A673 (cell line): ENCODE measurements at regions not wholly inside any gene's neighbourhood (a gene's known extent, or its start where the extent isn't known, plus 50 kb on each side); places are given as distances from the start of the nearest gene placed in this dataset.
A peak's percentile ranks its signal among the peaks of the same experiment; 100 is the strongest.

Experiments
- BruUV-seq: library from RNA; stranded (reverse); fragments of 400-500 nt; replicated peaks from 2 replicates; lab custom pipeline; 2021; lab: Mats Ljungman, UMichigan
- CTCF ChIA-PET: fragments of 300-600 bp; sonication (Branson Sonifier 250); formaldehyde crosslinking; loops from one replicate; lab custom pipeline; 2022; ENCODE audit warnings: antibody characterized with exemption; lab: Charles Lee
- POLR2A ChIA-PET: fragments of 300-600 bp; sonication (Branson Sonifier 250); formaldehyde crosslinking; loops from one replicate; lab custom pipeline; 2022; ENCODE audit warnings: antibody characterized with exemption; ENCODE audit not compliant: low non-redundant PET; lab: Charles Lee
- DNase-seq: peaks from one replicate; pipeline ENCODE4 v3.0.0-alpha.2; 2015; ENCODE audit warnings: low spot score
- H3K27ac ChIP-seq: fragments of 200-600 bp; sonication (generic); 2 replicates; pipeline ENCODE4 v1.5.1; 2016; ENCODE audit warnings: mixed run types, low read depth, mild to moderate bottlenecking, mixed read lengths, antibody characterized with exemption, low read length; ENCODE audit not compliant: poor library complexity, severe bottlenecking
- H3K27me3 ChIP-seq: fragments of 200-600 bp; sonication (generic); replicated peaks from 2 replicates; pipeline ENCODE4 v1.6.1; 2017; ENCODE audit warnings: mixed run types, low read depth, mild to moderate bottlenecking, mixed read lengths, antibody characterized with exemption, low read length; ENCODE audit not compliant: insufficient read depth, poor library complexity
- H3K36me3 ChIP-seq: fragments of 200-600 bp; sonication (generic); 2 replicates; pipeline ENCODE4 v1.6.1; 2016; ENCODE audit warnings: mixed run types, mild to moderate bottlenecking, mixed read lengths, antibody characterized with exemption, low read length; ENCODE audit not compliant: insufficient read depth, poor library complexity, severe bottlenecking
- H3K4me1 ChIP-seq: fragments of 200-600 bp; sonication (generic); 2 replicates; pipeline ENCODE4 v1.6.1; 2017; ENCODE audit warnings: mixed run types, mild to moderate bottlenecking, mixed read lengths, antibody characterized with exemption, low read length; ENCODE audit not compliant: insufficient read depth, poor library complexity, severe bottlenecking
- H3K4me3 ChIP-seq: fragments of 200-600 bp; sonication (generic); 2 replicates; pipeline ENCODE4 v1.5.1; 2016; ENCODE audit warnings: low read depth, mixed run types, mild to moderate bottlenecking, mixed read lengths, low read length; ENCODE audit not compliant: poor library complexity, severe bottlenecking
- H3K9me3 ChIP-seq: fragments of 200-600 bp; sonication (generic); 2 replicates; pipeline ENCODE4 v1.6.1; 2016; ENCODE audit warnings: mixed run types, low read depth, mild to moderate bottlenecking, mixed read lengths, antibody characterized with exemption, low read length; ENCODE audit not compliant: poor library complexity, severe bottlenecking
- CTCF ChIP-seq: fragments of 300-800, 200-600 bp; sonication (generic); conservative IDR thresholded peaks from 2 replicates; pipeline ENCODE4 v1.5.1; 2017; ENCODE audit warnings: low read depth, mild to moderate bottlenecking, antibody characterized with exemption, low read length, moderate library complexity, mixed read lengths
- EZH2 ChIP-seq: fragments of 200-600 bp; sonication (generic); IDR thresholded peaks from 2 replicates; pipeline ENCODE4 v1.6.1; 2017; ENCODE audit warnings: borderline replicate concordance, low read depth, mild to moderate bottlenecking, mixed read lengths, antibody characterized with exemption, low read length; ENCODE audit not compliant: poor library complexity, severe bottlenecking
- intact Hi-C: fragments of 100-400 bp; cut with micrococcal nuclease; formaldehyde crosslinking; loops from one replicate; pipeline ENCODE4 v1.10.0; 2022; ENCODE audit not compliant: unreplicated experiment

GRCh38 chr13:105410602-105411001 lies 1124.9 kb downstream of the EFNB2 start:
- CTCF ChIA-PET = interaction anchor here (0.9 kb wide), 1 partner anchor 1125 kb away, joined by 4 read pairs; the partner anchor contains the start of gene EFNB2
- no peaks in the 10 kb centered on the region for H3K4me1 ChIP-seq
- no peaks in the 10 kb centered on the region for H3K36me3 ChIP-seq
- POLR2A ChIA-PET = no interaction called here
- no peaks in the 10 kb centered on the region for H3K27me3 ChIP-seq
- H3K4me3 ChIP-seq = no peak overlapping the region
- no peaks in the 10 kb centered on the region for H3K9me3 ChIP-seq
- BruUV-seq = no TSS peak
- peak; percentile 69 for DNase-seq
- TF ChIP-seq EZH2 = no peak
- TF ChIP-seq CTCF = peak; percentile 94
- intact Hi-C loops = loop anchor here (5.0 kb wide), 1 partner anchor 1127 kb away; the partner anchor contains the start of gene EFNB2
- H3K27ac ChIP-seq = no peak overlapping the region

- no peak for TF ChIP-seq EZH2
- TF ChIP-seq CTCF = no peak
- Histone ChIP-seq H3K4me1 (no peaks in the 10 kb centered on the region), H3K4me3 (no peak overlapping the region), H3K27ac (no peak overlapping the region), H3K9me3 (no peaks in the 10 kb centered on the region), H3K27me3 (no peaks in the 10 kb centered on the region), H3K36me3 (no peaks in the 10 kb centered on the region)
- intact Hi-C loops = no loop called here
- POLR2A ChIA-PET = no interaction called here
- CTCF ChIA-PET = no interaction called here
- no peak for DNase-seq
- no TSS peak for BruUV-seq
Measured at GRCh38 chr13:105406551-105406950, 1128.9 kb downstream of the EFNB2 start.

GRCh38 chr13:105403086-105403485 lies 1132.4 kb downstream of the EFNB2 start:
- Histone ChIP-seq H3K4me1 (no peaks in the 10 kb centered on the region), H3K9me3 (no peaks in the 10 kb centered on the region), H3K4me3 (no peak overlapping the region), H3K27ac (no peak overlapping the region), H3K27me3 (no peaks in the 10 kb centered on the region), H3K36me3 (no peaks in the 10 kb centered on the region)
- ChIA-PET POLR2A (no interaction called here), CTCF (no interaction called here)
- intact Hi-C loops = no loop called here
- TF ChIP-seq CTCF (no peak), EZH2 (no peak)
- BruUV-seq = no TSS peak
- no peak for DNase-seq
